Cardiac fibroblast (primary cell): ENCODE measurements at regions not wholly inside any gene's neighbourhood (a gene's known extent, or its start where the extent isn't known, plus 50 kb on each side); places are given as distances from the start of the nearest gene placed in this dataset.

Experiments
- DNase-seq, 2 donors: peaks; one replicate each; pipeline versions ENCODE4 v3.0.0 to v3.0.0-alpha.2; 2010; ENCODE audit warnings: low read depth in 2 of 2
- H3K4me3 ChIP-seq, 2 donors: replicated peaks in 1 of 2; 1 replicate in 1 of 2; 2 replicates in 1 of 2; pipeline ENCODE4 v1.5.1; 2011; ENCODE audit warnings: low read depth in 2 of 2, low read length in 2 of 2, mild to moderate bottlenecking in 2 of 2, moderate library complexity in 1 of 2
- TF ChIP-seq, protein P1 (sequence below): IDR thresholded peaks from one replicate; pipeline ENCODE4 v1.5.1; 2011; ENCODE audit warnings: low read depth, mild to moderate bottlenecking, low read length, inconsistent platforms

DNA sequence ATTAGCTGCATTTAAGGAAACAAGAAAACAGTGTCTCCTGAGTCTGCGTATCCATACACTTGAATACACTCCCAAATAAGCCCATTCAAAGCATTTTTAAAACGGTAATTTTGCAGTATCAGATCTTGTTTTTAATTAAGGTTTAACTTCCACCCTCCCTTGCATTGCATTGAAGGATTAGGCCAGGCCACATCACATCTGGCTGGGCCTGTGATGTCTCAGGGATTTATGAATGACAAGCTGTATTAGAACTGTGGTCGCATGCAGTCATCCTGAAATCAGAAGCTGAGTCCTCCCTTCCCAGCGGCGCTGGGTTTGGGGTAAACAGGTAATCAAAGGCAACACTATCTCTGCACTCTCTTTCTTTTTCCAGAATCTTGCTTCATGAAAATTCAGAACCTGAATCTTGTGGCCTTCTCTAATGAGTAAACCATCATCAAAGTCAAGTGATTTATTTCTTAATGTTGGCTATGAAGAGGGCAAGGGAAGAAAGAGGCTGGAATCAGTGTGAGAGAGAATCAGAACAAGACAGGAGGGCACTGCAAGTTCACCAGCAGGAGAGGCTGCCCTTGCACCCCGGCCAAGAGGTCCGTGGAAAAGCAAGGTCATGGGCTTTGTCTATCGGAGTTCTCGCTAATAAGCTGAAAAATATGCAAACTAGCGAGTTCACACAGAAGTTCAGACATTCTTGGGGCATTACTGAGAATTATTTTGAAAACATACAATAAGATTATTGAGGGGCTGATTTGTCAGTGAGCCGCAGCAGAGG lies 80.0 kb upstream of the ZSWIM6 start:
- no peak overlapping the region for H3K4me3 ChIP-seq
- TF ChIP-seq, protein P1, sequence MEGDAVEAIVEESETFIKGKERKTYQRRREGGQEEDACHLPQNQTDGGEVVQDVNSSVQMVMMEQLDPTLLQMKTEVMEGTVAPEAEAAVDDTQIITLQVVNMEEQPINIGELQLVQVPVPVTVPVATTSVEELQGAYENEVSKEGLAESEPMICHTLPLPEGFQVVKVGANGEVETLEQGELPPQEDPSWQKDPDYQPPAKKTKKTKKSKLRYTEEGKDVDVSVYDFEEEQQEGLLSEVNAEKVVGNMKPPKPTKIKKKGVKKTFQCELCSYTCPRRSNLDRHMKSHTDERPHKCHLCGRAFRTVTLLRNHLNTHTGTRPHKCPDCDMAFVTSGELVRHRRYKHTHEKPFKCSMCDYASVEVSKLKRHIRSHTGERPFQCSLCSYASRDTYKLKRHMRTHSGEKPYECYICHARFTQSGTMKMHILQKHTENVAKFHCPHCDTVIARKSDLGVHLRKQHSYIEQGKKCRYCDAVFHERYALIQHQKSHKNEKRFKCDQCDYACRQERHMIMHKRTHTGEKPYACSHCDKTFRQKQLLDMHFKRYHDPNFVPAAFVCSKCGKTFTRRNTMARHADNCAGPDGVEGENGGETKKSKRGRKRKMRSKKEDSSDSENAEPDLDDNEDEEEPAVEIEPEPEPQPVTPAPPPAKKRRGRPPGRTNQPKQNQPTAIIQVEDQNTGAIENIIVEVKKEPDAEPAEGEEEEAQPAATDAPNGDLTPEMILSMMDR: no peak
- no peak for DNase-seq

DNA sequence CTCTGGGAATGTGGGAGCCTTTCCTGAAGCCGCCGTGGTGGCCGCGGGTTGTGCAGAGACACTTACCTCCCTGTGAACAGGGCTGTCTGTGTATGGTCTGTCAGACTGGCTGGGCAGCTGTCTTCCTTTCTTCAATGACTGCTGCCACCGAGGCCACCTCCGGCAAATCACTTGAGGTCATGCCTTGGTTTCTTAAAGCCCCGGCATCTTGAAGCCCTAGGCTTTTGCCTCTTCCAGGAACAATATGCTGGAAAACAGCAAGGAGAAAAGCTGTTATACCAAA lies 79.5 kb upstream of the ZSWIM6 start:
- no peak for DNase-seq
- TF ChIP-seq, protein P1: no peak
- H3K4me3 ChIP-seq: no peak overlapping the region

DNA sequence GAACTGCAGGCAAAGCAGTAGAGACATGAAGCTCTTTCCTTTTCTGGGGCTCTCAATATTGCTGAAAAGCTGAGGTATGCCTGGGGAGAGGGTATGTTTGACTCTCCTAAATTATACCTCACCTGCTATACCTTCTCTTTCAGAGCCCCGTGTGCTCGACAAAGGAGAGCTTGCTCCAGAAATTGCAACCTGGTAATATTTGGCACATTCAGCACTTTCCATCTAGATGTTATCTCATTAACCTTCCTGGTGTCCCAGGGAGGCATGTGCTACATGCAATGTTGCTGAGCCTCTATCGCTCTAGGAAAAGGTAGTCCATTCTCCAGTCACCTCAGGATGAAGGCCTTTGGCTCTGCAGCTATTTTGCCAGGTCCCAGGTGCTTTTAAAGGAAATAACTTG lies 78.5 kb upstream of the ZSWIM6 start:
- TF ChIP-seq, protein P1: no peak
- DNase-seq: no peak
- H3K4me3 ChIP-seq: no peak overlapping the region

DNA sequence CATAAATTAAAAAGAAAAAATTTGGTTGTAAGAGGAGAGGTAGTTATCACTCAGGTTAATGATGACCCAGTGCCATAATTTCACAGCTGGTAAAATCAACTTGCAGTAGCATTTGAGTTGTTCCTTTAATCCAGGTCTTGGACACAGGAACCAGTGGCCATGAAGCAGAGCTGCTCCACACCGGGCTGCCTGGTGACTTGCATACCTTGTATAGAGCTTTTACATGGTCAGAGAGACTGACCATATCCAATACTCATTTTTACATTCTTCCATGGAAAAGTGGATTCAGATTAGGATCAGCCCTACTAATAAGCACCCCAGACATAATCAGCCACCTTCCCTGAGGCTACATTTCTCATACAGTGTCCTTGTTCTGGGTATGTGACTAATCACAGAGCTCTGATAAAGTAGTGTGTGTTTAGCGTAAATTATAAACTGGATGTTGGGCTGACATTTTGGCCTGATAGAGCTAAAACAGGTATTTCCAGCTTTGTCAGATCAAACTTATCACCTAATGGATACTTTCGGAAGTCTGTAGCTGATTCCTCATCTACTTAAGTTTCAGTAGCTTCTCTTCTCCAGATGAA lies 77.0 kb upstream of the ZSWIM6 start:
- TF ChIP-seq, protein P1: no peak
- DNase-seq: no peak
- H3K4me3 ChIP-seq: no peak overlapping the region

DNA sequence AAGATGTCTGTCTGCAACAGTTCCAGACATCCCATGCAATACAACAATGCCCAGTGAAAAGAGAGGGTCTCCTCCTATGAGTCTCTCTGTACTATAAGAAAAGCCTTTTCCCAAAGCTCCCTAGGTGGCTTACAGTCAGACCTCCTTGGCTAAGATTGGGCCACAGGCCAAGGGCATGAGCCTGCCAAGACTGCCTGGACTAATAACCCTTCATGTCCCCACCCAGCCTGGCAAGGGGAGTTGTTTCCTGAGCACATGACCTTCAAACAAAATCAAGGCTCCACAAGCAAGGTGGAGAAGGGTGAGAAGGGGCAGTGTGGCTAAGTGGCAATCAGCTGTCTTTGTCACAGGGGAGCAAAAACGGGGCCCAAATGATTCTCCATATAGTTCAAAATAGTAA lies 75.6 kb upstream of the ZSWIM6 start:
- peak in 1 of 2 donors; percentile 71 for DNase-seq
- TF ChIP-seq, protein P1: no peak
- no peak overlapping the region for H3K4me3 ChIP-seq

DNA sequence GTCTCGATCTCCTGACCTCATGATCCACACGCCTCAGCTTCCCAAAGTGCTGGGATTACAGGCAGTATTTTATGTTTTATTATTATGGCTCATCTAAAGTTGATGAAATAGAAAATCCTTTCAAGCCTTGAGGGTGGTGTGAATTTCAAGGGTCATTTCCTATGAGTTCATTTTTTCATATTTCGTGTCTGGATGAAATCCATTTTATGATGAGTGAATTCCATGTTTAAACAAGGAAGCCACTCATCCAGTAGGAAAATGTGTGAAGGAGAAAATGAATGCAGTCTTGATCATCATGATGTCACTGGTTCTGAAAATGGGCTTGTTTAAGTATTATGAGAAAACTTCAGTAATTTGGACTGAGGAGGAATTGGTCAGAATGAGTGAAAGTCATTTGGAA lies 74.6 kb upstream of the ZSWIM6 start:
- TF ChIP-seq, protein P1: no peak

More for the DNA sequence above, 74.6 kb upstream of the ZSWIM6 start:
- H3K4me3 ChIP-seq: no peak overlapping the region
- DNase-seq: no peak
